ENCODE measurements at regions not wholly inside any gene's neighbourhood (a gene's known extent, or its start where the extent isn't known, plus 50 kb on each side); places are given as distances from the start of the nearest gene placed in this dataset.

DNA sequence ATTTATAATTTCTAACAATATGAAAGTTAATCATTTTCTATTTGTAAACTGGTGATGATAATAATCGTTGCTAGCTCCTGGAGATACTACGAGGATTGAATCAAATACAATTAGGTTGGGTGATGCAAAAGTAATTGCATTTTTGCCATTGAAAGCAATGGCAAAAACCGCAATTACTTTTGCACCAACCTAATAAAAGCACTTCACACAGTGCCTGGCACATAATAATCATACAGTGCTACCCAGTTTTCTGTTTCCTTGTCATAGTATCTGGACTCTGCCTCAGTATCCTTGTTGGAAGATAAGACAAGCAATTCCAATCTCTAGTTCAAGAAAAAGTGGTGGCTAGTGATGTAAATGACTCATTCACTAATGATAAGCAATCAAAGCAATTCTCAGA lies 176.8 kb upstream of the TRPC5 start:
- TF ChIP-seq TCF12 (IDR thresholded peaks at IDR 0.05; ENCODE audit: low read depth) (no peak), REST (IDR thresholded peaks at IDR 0.05; ENCODE audit: low read depth) (no peak), CREB1 (IDR thresholded peaks at IDR 0.05; ENCODE audit: low read depth) (no peak), TEAD4 (IDR thresholded peaks at IDR 0.05) (no peak), ZBTB7A (IDR thresholded peaks at IDR 0.05; ENCODE audit: low read depth) (no peak), EGR1 (IDR thresholded peaks at IDR 0.05) (no peak), EP300 (IDR thresholded peaks at IDR 0.05; ENCODE audit: borderline replicate concordance) (no peak), YY1 (IDR thresholded peaks at IDR 0.05; ENCODE audit: low read depth) (no peak), CEBPB (IDR thresholded peaks at IDR 0.05) (no peak), NFIC (IDR thresholded peaks at IDR 0.05) (no peak), RAD21 (IDR thresholded peaks at IDR 0.05; ENCODE audit: low read depth) (no peak), TAF1 (IDR thresholded peaks at IDR 0.05; ENCODE audit: low read depth) (no peak), FOXM1 (IDR thresholded peaks at IDR 0.05; ENCODE audit: borderline replicate concordance, low read depth) (no peak)
- TF ChIP-seq, protein P1, sequence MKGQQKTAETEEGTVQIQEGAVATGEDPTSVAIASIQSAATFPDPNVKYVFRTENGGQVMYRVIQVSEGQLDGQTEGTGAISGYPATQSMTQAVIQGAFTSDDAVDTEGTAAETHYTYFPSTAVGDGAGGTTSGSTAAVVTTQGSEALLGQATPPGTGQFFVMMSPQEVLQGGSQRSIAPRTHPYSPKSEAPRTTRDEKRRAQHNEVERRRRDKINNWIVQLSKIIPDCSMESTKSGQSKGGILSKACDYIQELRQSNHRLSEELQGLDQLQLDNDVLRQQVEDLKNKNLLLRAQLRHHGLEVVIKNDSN (IDR thresholded peaks at IDR 0.05), result no peak
- TF ChIP-seq, protein P2, sequence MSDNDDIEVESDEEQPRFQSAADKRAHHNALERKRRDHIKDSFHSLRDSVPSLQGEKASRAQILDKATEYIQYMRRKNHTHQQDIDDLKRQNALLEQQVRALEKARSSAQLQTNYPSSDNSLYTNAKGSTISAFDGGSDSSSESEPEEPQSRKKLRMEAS (IDR thresholded peaks at IDR 0.05), result no peak

DNA sequence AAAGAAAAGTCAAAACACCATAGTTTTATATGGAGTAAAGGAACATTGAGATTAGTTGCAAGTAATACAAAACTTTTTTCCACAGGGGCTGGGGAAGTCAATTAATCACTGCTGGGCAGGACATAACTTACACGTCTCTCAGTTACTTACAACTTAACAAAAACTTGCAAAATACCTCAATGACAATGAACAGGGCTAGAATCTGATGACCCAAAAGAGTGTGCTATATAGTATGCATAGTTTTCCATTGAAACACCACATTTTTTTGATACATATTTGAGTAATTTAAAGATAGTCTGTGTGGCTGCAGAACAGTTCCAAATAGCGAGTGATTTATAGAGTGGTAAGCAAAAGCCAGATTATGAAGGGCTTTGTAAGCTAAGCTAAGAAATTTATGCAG lies 172.3 kb upstream of the TRPC5 start:
- TF ChIP-seq TCF12 (IDR thresholded peaks at IDR 0.05; ENCODE audit: low read depth) (no peak), RAD21 (IDR thresholded peaks at IDR 0.05; ENCODE audit: low read depth) (no peak), TEAD4 (IDR thresholded peaks at IDR 0.05) (no peak), EGR1 (IDR thresholded peaks at IDR 0.05) (no peak), NFIC (IDR thresholded peaks at IDR 0.05) (no peak), FOXM1 (IDR thresholded peaks at IDR 0.05; ENCODE audit: borderline replicate concordance, low read depth) (no peak)
- TF ChIP-seq, protein P1 (IDR thresholded peaks at IDR 0.05), result no peak

DNA sequence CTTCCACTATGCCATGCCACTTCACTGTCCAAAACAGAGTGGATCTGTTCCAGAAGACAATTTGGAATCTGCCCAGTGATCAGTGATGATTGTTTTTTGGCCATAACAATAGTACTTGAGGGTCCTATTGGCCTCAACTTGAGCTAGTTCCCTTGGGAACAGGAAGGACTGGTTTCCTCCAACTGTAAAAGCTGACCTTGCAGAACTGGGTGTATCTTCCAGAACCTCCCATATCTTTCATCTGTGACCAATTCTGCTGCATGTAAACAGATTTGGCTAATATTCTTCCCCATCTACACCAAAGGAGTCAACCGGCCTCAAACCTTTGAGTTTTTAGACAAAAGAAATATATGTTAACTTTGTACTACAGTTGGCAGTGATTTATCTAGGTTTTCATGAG lies 165.1 kb upstream of the TRPC5 start:
- TF ChIP-seq EGR1 (IDR thresholded peaks at IDR 0.05) (no peak), YY1 (IDR thresholded peaks at IDR 0.05; ENCODE audit: low read depth) (no peak), CEBPB (IDR thresholded peaks at IDR 0.05) (no peak), TCF12 (IDR thresholded peaks at IDR 0.05; ENCODE audit: low read depth) (no peak), CREB1 (IDR thresholded peaks at IDR 0.05; ENCODE audit: low read depth) (no peak), TAF1 (IDR thresholded peaks at IDR 0.05; ENCODE audit: low read depth) (no peak), ZBTB7A (IDR thresholded peaks at IDR 0.05; ENCODE audit: low read depth) (no peak), EP300 (IDR thresholded peaks at IDR 0.05; ENCODE audit: borderline replicate concordance) (no peak), RAD21 (IDR thresholded peaks at IDR 0.05; ENCODE audit: low read depth) (no peak), NFIC (IDR thresholded peaks at IDR 0.05) (no peak), REST (IDR thresholded peaks at IDR 0.05; ENCODE audit: low read depth) (no peak), TEAD4 (IDR thresholded peaks at IDR 0.05) (no peak), FOXM1 (IDR thresholded peaks at IDR 0.05; ENCODE audit: borderline replicate concordance, low read depth) (no peak)
- TF ChIP-seq, protein P1 (IDR thresholded peaks at IDR 0.05), result no peak
- TF ChIP-seq, protein P2 (IDR thresholded peaks at IDR 0.05), result no peak

DNA sequence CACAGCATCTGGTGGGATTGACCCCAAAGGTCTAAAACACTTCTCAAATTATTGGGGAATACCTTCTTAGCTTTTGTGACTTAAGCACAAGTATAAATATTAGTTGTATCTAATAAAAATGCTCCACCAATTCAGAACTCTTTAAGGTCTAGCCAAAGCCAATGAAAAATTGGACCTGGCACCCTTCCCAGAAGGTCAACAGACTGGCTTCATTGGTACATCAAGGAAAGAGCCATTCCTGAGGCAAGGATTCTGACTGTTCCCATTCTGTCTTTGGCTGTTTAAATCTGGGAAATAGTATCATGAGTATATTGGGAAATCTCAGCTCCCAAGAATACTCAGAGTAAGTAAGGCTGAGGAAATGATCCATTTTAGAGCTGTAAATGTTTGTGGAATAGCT lies 153.0 kb upstream of the TRPC5 start:
- TF ChIP-seq TAF1 (IDR thresholded peaks at IDR 0.05; ENCODE audit: low read depth) (no peak), NFIC (IDR thresholded peaks at IDR 0.05) (no peak), CEBPB (IDR thresholded peaks at IDR 0.05) (no peak), TEAD4 (IDR thresholded peaks at IDR 0.05) (no peak), REST (IDR thresholded peaks at IDR 0.05; ENCODE audit: low read depth) (no peak), RAD21 (IDR thresholded peaks at IDR 0.05; ENCODE audit: low read depth) (no peak), TCF12 (IDR thresholded peaks at IDR 0.05; ENCODE audit: low read depth) (no peak), EP300 (IDR thresholded peaks at IDR 0.05; ENCODE audit: borderline replicate concordance) (no peak), ZBTB7A (IDR thresholded peaks at IDR 0.05; ENCODE audit: low read depth) (no peak), FOXM1 (IDR thresholded peaks at IDR 0.05; ENCODE audit: borderline replicate concordance, low read depth) (no peak), YY1 (IDR thresholded peaks at IDR 0.05; ENCODE audit: low read depth) (no peak), EGR1 (IDR thresholded peaks at IDR 0.05) (no peak), CREB1 (IDR thresholded peaks at IDR 0.05; ENCODE audit: low read depth) (no peak)
- TF ChIP-seq, protein P1 (IDR thresholded peaks at IDR 0.05), result no peak

Data from Ishikawa (cell line).